ENCODE measurements at regions not wholly inside any gene's neighbourhood (a gene's known extent, or its start where the extent isn't known, plus 50 kb on each side); places are given as distances from the start of the nearest gene placed in this dataset.

- no peak for DNase-seq (ENCODE audit: low read depth, low spot score)
Observed at GRCh38 chr12:58995666-58996363, 75.5 kb upstream of the LRIG3 start.

DNA sequence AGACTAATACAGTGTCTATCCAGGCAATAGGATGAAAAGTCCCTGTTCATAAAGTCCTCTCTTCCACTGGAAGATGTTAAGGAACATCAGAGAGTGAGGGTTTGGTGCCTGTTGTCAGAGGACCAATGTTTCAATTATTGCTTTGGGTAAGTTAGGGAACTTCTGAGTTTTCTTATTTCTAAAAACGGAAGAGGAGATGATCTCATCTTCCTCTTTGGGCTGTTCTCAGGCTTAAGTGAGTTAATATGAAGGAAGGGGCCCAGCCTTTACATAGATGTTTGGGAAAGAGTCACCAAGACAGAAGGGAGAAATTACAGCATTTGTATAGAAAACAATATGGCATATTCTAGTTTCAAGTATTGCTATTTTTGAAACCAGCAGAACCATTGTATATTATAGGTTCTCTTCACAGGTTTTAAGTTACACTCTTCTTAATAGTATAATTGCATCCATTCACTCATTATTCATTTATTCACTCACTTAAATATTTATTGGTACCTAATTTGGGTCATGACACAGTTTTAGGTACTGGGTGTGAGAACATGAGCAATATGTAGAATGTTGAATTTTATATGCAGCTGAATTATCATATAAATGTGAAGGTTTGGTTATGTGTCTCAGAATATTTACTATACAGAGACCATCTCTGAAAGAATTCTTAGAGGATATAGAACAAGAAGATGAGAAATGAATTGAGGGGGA, 68.5 kb upstream of the LRIG3 start:
- no peak for DNase-seq (ENCODE audit: low read depth, low spot score)

DNA sequence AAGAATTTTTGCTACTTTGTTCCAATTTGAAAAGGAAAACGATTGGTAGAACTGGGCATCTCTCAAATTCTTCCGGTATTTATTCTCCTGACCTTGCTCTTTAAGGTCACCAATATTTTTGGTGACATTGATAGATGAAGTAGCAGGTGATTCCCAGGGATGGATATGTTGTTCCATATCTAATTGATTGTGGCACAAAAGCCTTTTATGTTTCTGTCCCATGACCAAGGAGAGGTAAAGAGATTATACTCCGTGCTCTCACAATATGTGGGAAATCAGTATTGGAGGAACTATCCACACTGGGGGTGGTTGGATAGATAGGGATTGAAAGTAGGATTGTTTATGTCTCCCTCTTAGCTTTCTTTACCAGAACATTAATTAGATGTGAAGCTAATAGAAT, 61.7 kb upstream of the LRIG3 start:
- DNase-seq (ENCODE audit: low read depth, low spot score) = no peak

DNA sequence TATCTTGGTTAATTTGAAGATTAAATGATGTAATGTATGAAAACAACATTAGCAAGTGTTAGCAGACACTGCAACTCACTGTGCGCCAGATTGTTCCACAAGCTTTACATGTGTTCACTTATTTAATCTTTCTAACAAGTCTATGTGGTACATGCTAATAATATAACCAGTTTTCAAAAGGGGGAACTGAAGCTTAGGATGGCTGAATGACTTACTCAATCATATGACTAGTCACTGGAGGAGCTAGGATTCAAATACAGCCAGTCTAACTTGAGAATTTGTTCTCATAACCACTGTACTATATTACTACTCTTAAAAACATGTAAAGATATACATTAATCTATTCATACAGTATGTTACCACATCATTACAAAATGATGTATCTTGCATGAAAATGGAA, 60.5 kb upstream of the LRIG3 start:
- DNase-seq (ENCODE audit: low read depth, low spot score) = no peak

DNA sequence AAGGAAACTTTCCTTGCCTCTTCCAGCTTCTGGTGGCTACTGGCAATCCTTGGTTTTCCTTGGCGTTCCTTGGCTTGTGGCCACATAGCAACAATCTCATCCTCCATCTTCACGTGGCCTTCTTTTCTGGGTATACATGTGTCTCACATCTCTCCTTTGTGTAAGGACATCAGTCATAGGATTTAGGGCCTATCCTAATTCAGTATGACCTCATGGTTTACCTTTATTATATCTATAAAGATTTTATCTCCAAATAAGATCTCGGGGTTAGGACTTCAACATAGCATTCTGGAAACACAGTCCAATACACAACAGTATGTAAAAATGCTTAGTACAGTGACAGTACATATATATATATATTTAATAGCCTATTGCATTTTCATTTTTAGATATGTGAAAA, 58.4 kb upstream of the LRIG3 start:
- no peak for DNase-seq (ENCODE audit: low read depth, low spot score)

DNA sequence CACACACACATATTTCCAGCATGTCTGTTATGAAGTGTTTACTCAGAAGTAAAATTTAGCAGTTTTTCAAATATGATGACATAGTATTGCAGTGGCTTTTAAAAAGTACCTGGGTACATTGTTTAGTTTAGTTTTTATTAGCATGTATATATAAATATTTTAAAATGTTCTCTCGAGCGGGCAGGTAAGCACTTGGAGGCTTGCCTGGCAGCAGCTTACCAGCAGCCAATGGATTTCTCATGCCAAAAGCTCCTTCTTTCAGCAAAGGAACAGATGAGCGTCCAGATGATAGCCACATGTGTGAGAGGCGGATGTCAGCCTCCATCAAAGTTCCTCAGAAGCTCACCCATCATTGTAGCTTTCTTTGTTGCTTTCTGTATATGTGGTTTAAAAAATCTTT, 57.2 kb upstream of the LRIG3 start:
- DNase-seq (ENCODE audit: low read depth, low spot score) = no peak

DNA sequence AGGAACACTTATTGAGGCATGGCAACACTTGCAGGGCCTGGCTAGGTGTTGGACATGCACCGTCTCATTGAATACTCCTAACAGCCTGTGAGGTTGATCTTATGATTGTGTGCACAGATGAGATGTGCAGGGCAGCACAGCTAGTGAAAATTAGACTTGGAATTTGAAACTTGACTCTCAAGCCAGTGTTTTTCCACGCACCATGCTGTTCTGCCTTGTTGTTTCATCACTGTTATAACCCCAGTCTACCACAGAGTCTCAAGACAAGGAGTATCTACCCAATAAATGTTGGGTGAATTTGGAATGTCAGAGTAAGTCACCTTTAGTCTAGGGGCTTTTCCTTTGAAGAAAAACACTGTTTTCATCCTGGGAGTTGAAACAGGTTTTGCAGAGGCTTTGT, 55.8 kb upstream of the LRIG3 start:
- no peak for DNase-seq (ENCODE audit: low read depth, low spot score)

All from iPS DF 19.7 (cell line).